D721Med (cell line): ENCODE measurements at regions not wholly inside any gene's neighbourhood (a gene's known extent, or its start where the extent isn't known, plus 50 kb on each side); places are given as distances from the start of the nearest gene placed in this dataset.
"Not testable (repeated sequence)": the region's sequence is repeated elsewhere in the genome, so short reads cannot be mapped to it uniquely, and the experiment has no call there.

Source experiments
- DNase-seq: peaks from one replicate; pipeline ENCODE4 v3.0.0; 2011; ENCODE audit warnings: low spot score; ENCODE audit not compliant: insufficient read length
- FAIRE-seq: peaks from 2 replicates; lab custom pipeline; 2011; peaks lifted over from hg19 to GRCh38; lab: Jason Lieb, UNC
- CTCF ChIP-seq: IDR thresholded peaks from 2 replicates; pipeline ENCODE4 v1.5.1; 2012; ENCODE audit warnings: mild to moderate bottlenecking, control low read depth; ENCODE audit not compliant: insufficient read depth; ENCODE audit errors: missing control alignments

GRCh38 chr2:142714600-142714999, 162.9 kb upstream of the KYNU start:
- no peak for TF ChIP-seq CTCF
- no peak for DNase-seq
- FAIRE-seq, result no peak

GRCh38 chr2:142710336-142710735, 167.1 kb upstream of the KYNU start:
- no peak for TF ChIP-seq CTCF
- DNase-seq (no peak), FAIRE-seq (no peak)

GRCh38 chr2:142707318-142707717, 170.1 kb upstream of the KYNU start:
- no peak for TF ChIP-seq CTCF
- DNase-seq (no peak), FAIRE-seq (no peak)

DNA sequence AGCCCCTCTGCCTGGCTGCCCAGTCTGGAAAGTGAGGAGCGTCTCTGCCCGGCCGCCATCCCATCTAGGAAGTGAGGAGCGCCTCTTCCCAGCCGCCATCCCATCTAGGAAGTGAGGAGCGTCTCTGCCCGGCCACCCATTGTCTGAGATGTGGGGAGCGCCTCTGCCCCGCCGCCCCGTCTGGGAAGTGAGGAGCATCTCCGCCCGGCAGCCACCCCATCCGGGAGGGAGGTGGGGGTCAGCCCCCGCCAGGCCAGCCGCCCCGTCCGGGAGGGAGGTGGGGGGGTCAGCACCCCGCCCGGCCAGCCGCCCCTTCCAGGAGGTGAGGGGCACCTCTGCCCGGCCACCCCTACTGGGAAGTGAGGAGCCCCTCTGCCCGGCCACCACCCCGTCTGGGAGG, 175.1 kb upstream of the KYNU start:
- FAIRE-seq, result not testable (repeated sequence)

GRCh38 chr2:142695350-142696257, 181.9 kb upstream of the KYNU start:
- DNase-seq, result not testable (repeated sequence)

More for the DNA sequence above, 175.1 kb upstream of the KYNU start:
- not testable (repeated sequence) for DNase-seq

GRCh38 chr2:142694282-142694681, 183.2 kb upstream of the KYNU start:
- no peak for TF ChIP-seq CTCF

More at GRCh38 chr2:142695350-142696257, 181.9 kb upstream of the KYNU start:
- not testable (repeated sequence) for FAIRE-seq

DNA sequence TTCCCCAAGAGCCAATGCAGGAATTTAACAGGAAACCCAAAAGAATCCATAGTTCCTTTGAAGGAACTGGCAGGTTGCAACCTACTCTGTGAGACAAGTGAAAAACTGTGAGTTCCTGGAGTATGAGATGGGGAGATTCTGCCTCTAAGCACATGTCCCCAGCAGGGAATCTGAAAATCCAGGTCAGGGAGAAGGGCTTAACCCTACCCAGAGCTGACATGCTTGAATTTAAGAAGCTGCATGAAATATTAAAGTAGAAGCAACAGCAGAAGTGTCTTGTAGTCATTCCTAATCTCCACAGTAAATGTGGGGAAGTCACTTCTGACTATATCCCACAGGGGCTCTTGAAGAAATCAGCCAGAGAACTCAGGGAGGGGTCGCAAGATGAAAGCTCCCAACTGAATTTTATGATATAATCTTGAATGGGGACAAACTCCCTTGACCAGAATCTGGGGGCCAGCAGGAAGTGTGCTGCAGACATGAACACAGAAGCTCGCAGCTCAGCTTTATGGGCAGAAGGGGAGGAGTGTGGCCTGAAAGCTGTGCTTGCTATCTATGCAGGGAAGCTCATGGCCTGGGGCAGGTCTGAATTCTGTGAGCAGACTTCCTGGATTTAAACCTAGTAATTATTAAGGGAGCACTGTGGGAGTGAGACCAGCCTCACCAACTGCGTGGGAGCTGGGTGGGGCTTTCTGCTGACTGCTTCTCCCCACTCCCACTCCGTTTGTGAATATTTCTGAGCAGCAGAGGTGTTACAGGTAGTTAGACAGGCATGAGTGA, 184.1 kb upstream of the KYNU start:
- FAIRE-seq (no peak), DNase-seq (no peak)
- TF ChIP-seq CTCF, result no peak

More at GRCh38 chr2:142694282-142694681, 183.2 kb upstream of the KYNU start:
- no peak for FAIRE-seq
- no peak for DNase-seq
